ENCODE measurements at regions not wholly inside any gene's neighbourhood (a gene's known extent, or its start where the extent isn't known, plus 50 kb on each side); places are given as distances from the start of the nearest gene placed in this dataset.

DNA sequence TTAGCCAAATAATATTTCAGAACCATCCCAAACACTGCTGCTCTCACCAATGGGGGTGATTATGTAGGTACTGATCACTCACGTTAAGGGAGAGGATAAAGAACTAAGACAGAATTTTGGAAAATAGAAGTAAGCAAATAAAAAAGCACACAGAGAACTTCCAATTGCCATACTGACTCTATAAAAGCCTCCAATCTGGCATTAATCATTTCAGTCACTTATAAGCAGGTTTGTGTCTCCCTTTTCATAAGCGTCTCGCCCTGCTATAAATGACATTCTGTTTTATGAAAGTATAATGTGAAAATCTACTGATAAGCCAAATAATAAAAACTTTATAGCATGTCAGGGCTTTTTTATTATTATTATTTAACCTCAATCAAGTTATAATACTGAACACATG is 435.2 kb downstream of the ETNK1 start (continued):
- TF ChIP-seq, protein P1, sequence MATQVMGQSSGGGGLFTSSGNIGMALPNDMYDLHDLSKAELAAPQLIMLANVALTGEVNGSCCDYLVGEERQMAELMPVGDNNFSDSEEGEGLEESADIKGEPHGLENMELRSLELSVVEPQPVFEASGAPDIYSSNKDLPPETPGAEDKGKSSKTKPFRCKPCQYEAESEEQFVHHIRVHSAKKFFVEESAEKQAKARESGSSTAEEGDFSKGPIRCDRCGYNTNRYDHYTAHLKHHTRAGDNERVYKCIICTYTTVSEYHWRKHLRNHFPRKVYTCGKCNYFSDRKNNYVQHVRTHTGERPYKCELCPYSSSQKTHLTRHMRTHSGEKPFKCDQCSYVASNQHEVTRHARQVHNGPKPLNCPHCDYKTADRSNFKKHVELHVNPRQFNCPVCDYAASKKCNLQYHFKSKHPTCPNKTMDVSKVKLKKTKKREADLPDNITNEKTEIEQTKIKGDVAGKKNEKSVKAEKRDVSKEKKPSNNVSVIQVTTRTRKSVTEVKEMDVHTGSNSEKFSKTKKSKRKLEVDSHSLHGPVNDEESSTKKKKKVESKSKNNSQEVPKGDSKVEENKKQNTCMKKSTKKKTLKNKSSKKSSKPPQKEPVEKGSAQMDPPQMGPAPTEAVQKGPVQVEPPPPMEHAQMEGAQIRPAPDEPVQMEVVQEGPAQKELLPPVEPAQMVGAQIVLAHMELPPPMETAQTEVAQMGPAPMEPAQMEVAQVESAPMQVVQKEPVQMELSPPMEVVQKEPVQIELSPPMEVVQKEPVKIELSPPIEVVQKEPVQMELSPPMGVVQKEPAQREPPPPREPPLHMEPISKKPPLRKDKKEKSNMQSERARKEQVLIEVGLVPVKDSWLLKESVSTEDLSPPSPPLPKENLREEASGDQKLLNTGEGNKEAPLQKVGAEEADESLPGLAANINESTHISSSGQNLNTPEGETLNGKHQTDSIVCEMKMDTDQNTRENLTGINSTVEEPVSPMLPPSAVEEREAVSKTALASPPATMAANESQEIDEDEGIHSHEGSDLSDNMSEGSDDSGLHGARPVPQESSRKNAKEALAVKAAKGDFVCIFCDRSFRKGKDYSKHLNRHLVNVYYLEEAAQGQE (IDR thresholded peaks at IDR 0.05): no peak
- TF ChIP-seq FOXA1 (IDR thresholded peaks at IDR 0.05) (no peak), HNF4G (IDR thresholded peaks at IDR 0.05) (no peak), YY1 (IDR thresholded peaks at IDR 0.05) (no peak)

DNA sequence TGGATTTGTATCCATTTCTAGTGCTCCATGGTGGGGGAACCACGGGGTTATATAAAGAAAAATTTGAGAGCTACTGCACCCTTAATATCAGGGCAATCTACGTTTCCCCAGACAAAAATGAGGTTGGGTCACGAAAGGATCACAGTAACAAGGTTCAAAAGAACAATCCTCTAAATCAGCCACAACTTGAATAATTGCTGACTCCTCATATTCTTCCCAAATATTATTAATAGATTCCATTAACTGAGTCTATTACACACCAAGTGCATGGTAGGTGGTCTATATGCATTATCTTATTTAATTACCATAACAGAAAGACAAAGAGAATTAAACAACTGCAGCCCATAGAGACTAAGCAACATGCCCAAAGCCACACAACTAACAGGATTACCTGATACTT is 438.2 kb downstream of the ETNK1 start:
- H3K36me3 ChIP-seq (ENCODE audit: control insufficient read depth in 4 of 4, insufficient read depth in 3 of 4, low read depth in 1 of 4, low read length in 3 of 4): no peaks in the 10 kb centered on the region

DNA sequence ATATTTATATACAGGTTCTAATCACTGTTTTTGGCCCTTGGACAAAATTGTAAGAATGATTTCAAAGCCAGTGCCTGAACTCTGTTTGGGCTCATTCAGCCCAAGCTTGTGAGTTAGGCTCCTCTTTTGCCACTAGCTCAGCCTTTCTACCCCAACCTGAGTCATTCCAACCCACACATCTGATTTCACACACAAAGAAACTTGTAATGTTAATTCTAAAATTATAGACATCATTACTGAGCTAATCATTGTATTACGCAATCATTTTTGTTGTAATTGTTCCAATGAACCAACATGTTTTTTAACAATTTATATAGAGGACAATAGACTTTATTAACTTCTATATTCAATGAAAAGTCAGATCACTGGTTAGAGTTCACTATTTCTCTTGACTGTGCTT is 441.1 kb downstream of the ETNK1 start:
- WGBS: 97% methylated on average over 1 of the region's 1 CpG

More for the DNA sequence above, 438.2 kb downstream of the ETNK1 start:
- no peaks in the 10 kb centered on the region for H3K9me3 ChIP-seq (ENCODE audit: control insufficient read depth in 4 of 4, low read length in 3 of 4)
- no peaks in the 10 kb centered on the region for H3K4me1 ChIP-seq (ENCODE audit: control insufficient read depth in 4 of 4, insufficient read depth in 4 of 4, low read length in 3 of 4)
- no peaks in the 10 kb centered on the region for H3K27me3 ChIP-seq (ENCODE audit: control insufficient read depth in 4 of 4, insufficient read depth in 4 of 4, low read length in 3 of 4)
- 77% methylated on average over 3 of the region's 3 CpGs for WGBS
- DNase-seq (ENCODE audit: low spot score): no peak
- TF ChIP-seq EGR1 (IDR thresholded peaks at IDR 0.05; ENCODE audit: low read depth in 2 of 2): no peak
- no peak for TF ChIP-seq ATF3 (IDR thresholded peaks at IDR 0.05)
- no peak for TF ChIP-seq ZBTB33 (IDR thresholded peaks at IDR 0.05)
- no peak overlapping the region for H3K4me3 ChIP-seq (ENCODE audit: low read depth in 1 of 3, low read length in 3 of 3)
- no peak overlapping the region for H3K27ac ChIP-seq (ENCODE audit: low read depth in 1 of 2, low read length in 2 of 2)
- H3K9ac ChIP-seq (ENCODE audit: low read depth in 1 of 2, low read length in 2 of 2): no peak overlapping the region

More for the DNA sequence above, 441.1 kb downstream of the ETNK1 start:
- Histone ChIP-seq H3K4me3 (ENCODE audit: low read depth in 1 of 3, low read length in 3 of 3) (no peak overlapping the region), H3K27ac (ENCODE audit: low read depth in 1 of 2, low read length in 2 of 2) (no peak overlapping the region), H3K4me1 (ENCODE audit: control insufficient read depth in 4 of 4, insufficient read depth in 4 of 4, low read length in 3 of 4) (no peaks in the 10 kb centered on the region), H3K9ac (ENCODE audit: low read depth in 1 of 2, low read length in 2 of 2) (no peak overlapping the region), H3K27me3 (ENCODE audit: control insufficient read depth in 4 of 4, insufficient read depth in 4 of 4, low read length in 3 of 4) (no peaks in the 10 kb centered on the region), H3K36me3 (ENCODE audit: control insufficient read depth in 4 of 4, insufficient read depth in 3 of 4, low read depth in 1 of 4, low read length in 3 of 4) (no peaks in the 10 kb centered on the region), H3K9me3 (ENCODE audit: control insufficient read depth in 4 of 4, low read length in 3 of 4) (no peaks in the 10 kb centered on the region)
- no peak for DNase-seq (ENCODE audit: low spot score)
- TF ChIP-seq EGR1 (IDR thresholded peaks at IDR 0.05; ENCODE audit: low read depth in 2 of 2): no peak
- TF ChIP-seq RAD21 (IDR thresholded peaks at IDR 0.05): no peak
- TF ChIP-seq TAF1 (conservative IDR thresholded peaks at IDR 0.05): no peak
- TF ChIP-seq HNF4A (conservative IDR thresholded peaks at IDR 0.05): no peak
- TF ChIP-seq NR2F2 (IDR thresholded peaks at IDR 0.05): no peak
- no peak for TF ChIP-seq YY1 (IDR thresholded peaks at IDR 0.05)
- TF ChIP-seq, protein P1 (IDR thresholded peaks at IDR 0.05): no peak
- TF ChIP-seq MAX (IDR thresholded peaks at IDR 0.05): no peak
- TF ChIP-seq JUND (IDR thresholded peaks at IDR 0.05): no peak
- no peak for TF ChIP-seq ATF3 (IDR thresholded peaks at IDR 0.05)
- TF ChIP-seq SP1 (IDR thresholded peaks at IDR 0.05): no peak
- TF ChIP-seq FOXA2 (IDR thresholded peaks at IDR 0.05): no peak
- no peak for TF ChIP-seq RXRA (IDR thresholded peaks at IDR 0.05)

All from liver (tissue), 7 donors.